Caco-2 (cell line): ENCODE measurements at regions not wholly inside any gene's neighbourhood (a gene's known extent, or its start where the extent isn't known, plus 50 kb on each side); places are given as distances from the start of the nearest gene placed in this dataset.

Experiments
- BruUV-seq: library from RNA; stranded (reverse); fragments of 400-500 nt; replicated peaks from 2 replicates; lab custom pipeline; 2021; lab: Mats Ljungman, UMichigan
- CTCF ChIA-PET: fragments of 300-600 bp; sonication (Branson Sonifier 250); formaldehyde crosslinking; loops from one replicate; lab custom pipeline; 2022; ENCODE audit warnings: antibody characterized with exemption; lab: Charles Lee
- POLR2A ChIA-PET: fragments of 300-600 bp; sonication (Branson Sonifier 250); formaldehyde crosslinking; loops from one replicate; lab custom pipeline; 2022; ENCODE audit warnings: antibody characterized with exemption; lab: Charles Lee
- DNase-seq, 2 experiments: peaks; one replicate each; pipeline versions ENCODE4 v3.0.0 to v3.0.0-alpha.2; 2020 to 2022
- H3K27me3 ChIP-seq: replicated peaks from 2 replicates; pipeline ENCODE4 v1.6.0; 2011; ENCODE audit warnings: low read length; ENCODE audit not compliant: control insufficient read depth, insufficient read depth
- H3K36me3 ChIP-seq: 2 replicates; pipeline ENCODE4 v1.5.1; 2011; ENCODE audit warnings: low read length; ENCODE audit not compliant: control insufficient read depth, insufficient read depth
- H3K4me1 ChIP-seq: fragments of 250-450 bp; sonication (Bioruptor Pico); 2 replicates; pipeline ENCODE4 v1.5.1; 2020; ENCODE audit warnings: mild to moderate bottlenecking
- H3K4me3 ChIP-seq: 2 replicates; pipeline ENCODE4 v1.5.1; 2011; ENCODE audit warnings: low read depth, mild to moderate bottlenecking, control low read depth, low read length
- H3K9me3 ChIP-seq: fragments of 250-450 bp; sonication (Bioruptor Pico); 2 replicates; pipeline ENCODE4 v1.5.1; 2020; ENCODE audit warnings: mild to moderate bottlenecking, moderate library complexity
- H3K27ac Mint-ChIP-seq: one replicate; pipeline ENCODE4 v1.8.0; 2022; ENCODE audit warnings: mixed read lengths; ENCODE audit not compliant: unreplicated experiment
- H3K27me3 Mint-ChIP-seq: one replicate; pipeline ENCODE4 v1.8.0; 2022; ENCODE audit warnings: mixed read lengths; ENCODE audit not compliant: insufficient read depth, unreplicated experiment
- H3K36me3 Mint-ChIP-seq: one replicate; pipeline ENCODE4 v1.8.0; 2022; ENCODE audit warnings: mild to moderate bottlenecking, mixed read lengths; ENCODE audit not compliant: insufficient read depth, unreplicated experiment
- H3K4me1 Mint-ChIP-seq: one replicate; pipeline ENCODE4 v1.8.0; 2022; ENCODE audit warnings: low read depth, mixed read lengths; ENCODE audit not compliant: unreplicated experiment
- H3K4me3 Mint-ChIP-seq: one replicate; pipeline ENCODE4 v1.8.0; 2022; ENCODE audit warnings: mild to moderate bottlenecking, moderate library complexity, mixed read lengths; ENCODE audit not compliant: unreplicated experiment
- H3K9me3 Mint-ChIP-seq: one replicate; pipeline ENCODE4 v1.8.0; 2022; ENCODE audit warnings: mixed read lengths; ENCODE audit not compliant: unreplicated experiment
- intact Hi-C: fragments of 100-400 bp; cut with micrococcal nuclease; formaldehyde crosslinking; loops from one replicate; pipeline ENCODE4 v1.10.0; 2022; ENCODE audit not compliant: unreplicated experiment
- TF ChIP-seq, protein P1 (sequence below), 2 experiments: fragments of 200-600 bp in 1 of 2; IDR thresholded peaks; 1 replicate in 1 of 2; 2 replicates in 1 of 2; pipeline versions ENCODE4 v1.5.1 to v1.8.0; 2011 to 2022; ENCODE audit warnings: antibody characterized with exemption in 1 of 2, control low read depth in 1 of 2, inconsistent platforms in 1 of 2, low read depth in 1 of 2, low read length in 1 of 2, mild to moderate bottlenecking in 1 of 2, moderate library complexity in 1 of 2; ENCODE audit not compliant: insufficient read depth in 1 of 2, severe bottlenecking in 1 of 2, unreplicated experiment in 1 of 2

DNA sequence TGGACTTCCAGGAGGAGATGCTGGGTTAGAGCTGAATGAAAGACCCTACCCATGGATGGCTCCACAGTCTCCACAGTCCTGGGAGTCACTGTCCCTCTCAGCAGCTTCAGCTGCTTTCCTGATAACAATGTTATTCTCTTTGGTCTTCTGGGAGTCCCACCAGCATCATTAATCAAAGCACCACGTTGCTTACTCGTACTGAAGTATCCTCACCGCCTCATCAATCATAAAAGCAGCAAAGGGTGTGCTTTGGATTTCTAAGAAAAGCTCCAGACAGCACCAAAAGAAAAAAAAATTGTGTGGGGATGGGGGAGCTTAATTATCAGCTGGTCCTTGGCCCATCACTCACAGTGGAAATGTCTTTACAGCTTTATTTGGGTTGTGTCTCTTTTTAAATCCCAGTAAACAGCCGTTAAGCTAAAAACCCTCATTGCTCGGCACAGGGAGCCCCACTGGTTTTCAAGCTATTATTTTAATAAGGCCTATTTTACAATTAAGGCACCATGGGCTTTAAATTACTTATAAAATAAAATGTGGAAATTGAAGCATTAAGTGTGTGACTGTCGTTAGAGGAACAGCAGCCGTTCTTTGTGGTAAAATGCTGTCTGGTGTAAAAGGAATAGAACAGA, 538.0 kb downstream of the EBF1 start:
- H3K36me3 ChIP-seq = no peaks in the 10 kb centered on the region
- Mint-ChIP-seq H3K36me3 (no peaks in the 10 kb centered on the region), H3K27ac (no peak overlapping the region), H3K4me3 (no peak overlapping the region), H3K4me1 (no peaks in the 10 kb centered on the region), H3K9me3 (no peaks in the 10 kb centered on the region), H3K27me3 (peaks cover 13% of the 10 kb centered on the region)
- no peaks in the 10 kb centered on the region for H3K27me3 ChIP-seq
- intact Hi-C loops = no loop called here
- H3K9me3 ChIP-seq = no peaks in the 10 kb centered on the region
- ChIA-PET CTCF (no interaction called here), POLR2A (no interaction called here)
- no peak for DNase-seq
- no TSS peak for BruUV-seq
- TF ChIP-seq, protein P1, sequence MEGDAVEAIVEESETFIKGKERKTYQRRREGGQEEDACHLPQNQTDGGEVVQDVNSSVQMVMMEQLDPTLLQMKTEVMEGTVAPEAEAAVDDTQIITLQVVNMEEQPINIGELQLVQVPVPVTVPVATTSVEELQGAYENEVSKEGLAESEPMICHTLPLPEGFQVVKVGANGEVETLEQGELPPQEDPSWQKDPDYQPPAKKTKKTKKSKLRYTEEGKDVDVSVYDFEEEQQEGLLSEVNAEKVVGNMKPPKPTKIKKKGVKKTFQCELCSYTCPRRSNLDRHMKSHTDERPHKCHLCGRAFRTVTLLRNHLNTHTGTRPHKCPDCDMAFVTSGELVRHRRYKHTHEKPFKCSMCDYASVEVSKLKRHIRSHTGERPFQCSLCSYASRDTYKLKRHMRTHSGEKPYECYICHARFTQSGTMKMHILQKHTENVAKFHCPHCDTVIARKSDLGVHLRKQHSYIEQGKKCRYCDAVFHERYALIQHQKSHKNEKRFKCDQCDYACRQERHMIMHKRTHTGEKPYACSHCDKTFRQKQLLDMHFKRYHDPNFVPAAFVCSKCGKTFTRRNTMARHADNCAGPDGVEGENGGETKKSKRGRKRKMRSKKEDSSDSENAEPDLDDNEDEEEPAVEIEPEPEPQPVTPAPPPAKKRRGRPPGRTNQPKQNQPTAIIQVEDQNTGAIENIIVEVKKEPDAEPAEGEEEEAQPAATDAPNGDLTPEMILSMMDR (IDR thresholded peaks at IDR 0.05; ENCODE audit: insufficient read depth in 1 of 2, low read depth in 1 of 2, low read length in 1 of 2, severe bottlenecking in 1 of 2, unreplicated experiment in 1 of 2) = no peak
- no peaks in the 10 kb centered on the region for H3K4me1 ChIP-seq
- H3K4me3 ChIP-seq = no peak overlapping the region

DNA sequence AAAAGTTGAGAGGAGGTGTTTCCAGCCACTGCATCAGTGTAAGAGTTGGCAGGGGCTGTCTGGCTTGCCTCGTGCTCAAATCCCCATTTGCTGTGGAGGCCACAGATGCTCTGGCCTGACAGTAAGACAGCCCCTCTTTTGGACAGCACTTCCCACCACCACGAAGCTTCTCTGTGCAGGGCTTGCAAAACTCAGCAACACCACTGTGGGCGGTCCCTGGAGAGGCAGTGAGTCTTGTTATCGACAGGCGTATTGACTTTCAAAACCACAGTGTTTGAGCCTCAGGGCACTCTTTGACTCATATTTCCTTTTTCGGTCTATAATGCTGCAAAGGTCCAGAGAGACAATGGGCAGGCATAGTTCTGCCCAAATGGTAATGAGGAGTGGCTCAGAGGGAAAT, 539.5 kb downstream of the EBF1 start:
- DNase-seq = no peak
- H3K4me1 ChIP-seq = no peaks in the 10 kb centered on the region
- POLR2A ChIA-PET = no interaction called here
- H3K9me3 ChIP-seq = no peaks in the 10 kb centered on the region
- Mint-ChIP-seq H3K9me3 (no peaks in the 10 kb centered on the region), H3K36me3 (no peaks in the 10 kb centered on the region), H3K27ac (no peak overlapping the region), H3K4me3 (no peak overlapping the region), H3K27me3 (peaks cover 13% of the 10 kb centered on the region), H3K4me1 (no peaks in the 10 kb centered on the region)
- intact Hi-C loops = no loop called here
- BruUV-seq = no TSS peak
- H3K27me3 ChIP-seq = no peaks in the 10 kb centered on the region
- TF ChIP-seq, protein P1 (IDR thresholded peaks at IDR 0.05; ENCODE audit: insufficient read depth in 1 of 2, low read depth in 1 of 2, low read length in 1 of 2, severe bottlenecking in 1 of 2, unreplicated experiment in 1 of 2) = no peak
- no peak overlapping the region for H3K4me3 ChIP-seq
- CTCF ChIA-PET = no interaction called here
- H3K36me3 ChIP-seq = no peaks in the 10 kb centered on the region

DNA sequence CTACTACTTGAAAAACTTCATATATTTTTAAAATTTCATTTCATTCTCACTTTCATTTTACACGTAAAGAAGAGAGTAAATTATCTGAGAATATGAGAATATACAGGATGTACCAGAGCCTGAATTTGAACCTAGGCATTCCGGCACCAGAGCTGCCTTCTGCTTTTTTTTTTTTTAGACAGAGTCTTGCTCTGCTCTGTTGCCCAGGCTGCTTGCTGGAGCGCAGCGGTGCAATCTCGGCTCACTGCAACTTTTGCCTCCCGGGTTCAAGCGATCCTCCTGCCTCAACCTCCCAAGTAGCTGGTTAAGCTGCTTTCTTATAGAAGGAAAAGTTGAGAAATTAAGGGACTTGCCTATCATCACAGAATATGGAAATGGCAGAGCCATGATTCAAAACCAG, 540.1 kb downstream of the EBF1 start:
- intact Hi-C loops = no loop called here
- ChIA-PET CTCF (no interaction called here), POLR2A (no interaction called here)
- no peaks in the 10 kb centered on the region for H3K36me3 Mint-ChIP-seq
- no peaks in the 10 kb centered on the region for H3K4me1 Mint-ChIP-seq
- H3K4me1 ChIP-seq = no peaks in the 10 kb centered on the region
- no peaks in the 10 kb centered on the region for H3K36me3 ChIP-seq
- H3K4me3 ChIP-seq = no peak overlapping the region
- peaks cover 13% of the 10 kb centered on the region for H3K27me3 Mint-ChIP-seq
- no peaks in the 10 kb centered on the region for H3K27me3 ChIP-seq
- H3K27ac Mint-ChIP-seq = no peak overlapping the region
- TF ChIP-seq, protein P1 (IDR thresholded peaks at IDR 0.05; ENCODE audit: insufficient read depth in 1 of 2, low read depth in 1 of 2, low read length in 1 of 2, severe bottlenecking in 1 of 2, unreplicated experiment in 1 of 2) = no peak
- no peaks in the 10 kb centered on the region for H3K9me3 ChIP-seq
- DNase-seq = no peak
- BruUV-seq = no TSS peak
- no peak overlapping the region for H3K4me3 Mint-ChIP-seq
- no peaks in the 10 kb centered on the region for H3K9me3 Mint-ChIP-seq
